H9 (cell line): ENCODE measurements at regions not wholly inside any gene's neighbourhood (a gene's known extent, or its start where the extent isn't known, plus 50 kb on each side); places are given as distances from the start of the nearest gene placed in this dataset.

ENCODE experiments used
- DNase-seq: peaks from one replicate; pipeline ENCODE4 v3.0.0-alpha.2; 2017
- H2AFZ ChIP-seq: one replicate; pipeline ENCODE4 v1.6.1; 2013; ENCODE audit warnings: mild to moderate bottlenecking, low read length, control low read depth, moderate library complexity
- H2AK5ac ChIP-seq: 2 replicates; pipeline ENCODE4 v1.6.1; 2013; ENCODE audit warnings: low read length, control low read depth, mixed read lengths; ENCODE audit not compliant: insufficient read length
- H2BK120ac ChIP-seq: one replicate; pipeline ENCODE4 v1.6.1; 2013; ENCODE audit warnings: low read depth, mild to moderate bottlenecking, low read length, control low read depth, inconsistent platforms; ENCODE audit not compliant: poor library complexity, severe bottlenecking
- H2BK12ac ChIP-seq: 2 replicates; pipeline ENCODE4 v1.6.1; 2013; ENCODE audit warnings: low read length, control low read depth, mixed read lengths, low read depth; ENCODE audit not compliant: insufficient read length
- H2BK15ac ChIP-seq: 2 replicates; pipeline ENCODE4 v1.6.1; 2013; ENCODE audit warnings: low read depth, low read length, control low read depth
- H2BK20ac ChIP-seq: one replicate; pipeline ENCODE4 v1.6.1; 2013; ENCODE audit warnings: low read depth, mild to moderate bottlenecking, low read length, control low read depth, inconsistent platforms; ENCODE audit not compliant: poor library complexity, severe bottlenecking
- H2BK5ac ChIP-seq: 2 replicates; pipeline ENCODE4 v1.6.1; 2013; ENCODE audit warnings: low read length, control low read depth, mixed read lengths; ENCODE audit not compliant: insufficient read length
- H3K14ac ChIP-seq: 2 replicates; pipeline ENCODE4 v1.6.1; 2013; ENCODE audit warnings: low read length, control low read depth; ENCODE audit not compliant: insufficient read depth
- H3K18ac ChIP-seq: 2 replicates; pipeline ENCODE4 v1.6.1; 2013; ENCODE audit warnings: low read depth, mild to moderate bottlenecking, mixed read lengths, low read length, control low read depth; ENCODE audit not compliant: insufficient read length
- H3K23ac ChIP-seq: 2 replicates; pipeline ENCODE4 v1.6.1; 2013; ENCODE audit warnings: low read length, control low read depth, mixed read lengths, low read depth; ENCODE audit not compliant: insufficient read length
- H3K23me2 ChIP-seq: 2 replicates; pipeline ENCODE4 v1.6.1; 2013; ENCODE audit warnings: low read depth, mild to moderate bottlenecking, mixed read lengths, low read length, control low read depth; ENCODE audit not compliant: insufficient read length, poor library complexity, severe bottlenecking
- H3K27ac ChIP-seq: 2 replicates; pipeline ENCODE4 v1.5.1; 2013; ENCODE audit warnings: low read length, control low read depth, mixed read lengths, low read depth; ENCODE audit not compliant: insufficient read length
- H3K27me3 ChIP-seq: 2 replicates; pipeline ENCODE4 v1.6.1; 2013; ENCODE audit warnings: low read length, control low read depth, inconsistent platforms; ENCODE audit not compliant: insufficient read depth
- H3K4ac ChIP-seq: 2 replicates; pipeline ENCODE4 v1.6.1; 2013; ENCODE audit warnings: low read depth, mild to moderate bottlenecking, control low read depth, inconsistent platforms, low read length, moderate library complexity
- H3K4me1 ChIP-seq: 2 replicates; pipeline ENCODE4 v1.6.1; 2013; ENCODE audit warnings: low read length, control low read depth, inconsistent platforms; ENCODE audit not compliant: insufficient read depth
- H3K4me2 ChIP-seq: 2 replicates; pipeline ENCODE4 v1.6.1; 2013; ENCODE audit warnings: low read length, control low read depth, mixed read lengths; ENCODE audit not compliant: insufficient read length, insufficient read depth
- H3K56ac ChIP-seq: 2 replicates; pipeline ENCODE4 v1.6.1; 2013; ENCODE audit warnings: low read depth, mild to moderate bottlenecking, mixed read lengths, low read length, control low read depth; ENCODE audit not compliant: insufficient read length
- H3K79me1 ChIP-seq: 2 replicates; pipeline ENCODE4 v1.6.1; 2013; ENCODE audit warnings: low read depth, mild to moderate bottlenecking, moderate library complexity, low read length, control low read depth, inconsistent platforms; ENCODE audit not compliant: insufficient read depth, poor library complexity, severe bottlenecking
- H3K79me2 ChIP-seq: 2 replicates; pipeline ENCODE4 v1.6.1; 2013; ENCODE audit warnings: low read length, control low read depth, inconsistent platforms; ENCODE audit not compliant: insufficient read depth
- H3K9ac ChIP-seq: 2 replicates; pipeline ENCODE4 v1.6.1; 2013; ENCODE audit warnings: low read length, control low read depth, mixed read lengths; ENCODE audit not compliant: insufficient read length; ENCODE audit errors: extremely low read depth
- H3K9me3 ChIP-seq: one replicate; pipeline ENCODE4 v1.6.1; 2013; ENCODE audit warnings: low read depth, low read length, inconsistent platforms; ENCODE audit not compliant: control insufficient read depth
- H3T11ph ChIP-seq: one replicate; pipeline ENCODE4 v1.6.1; 2013; ENCODE audit warnings: mild to moderate bottlenecking, low read length, control low read depth, inconsistent platforms
- H4K20me1 ChIP-seq: one replicate; pipeline ENCODE4 v1.6.1; 2013; ENCODE audit not compliant: control insufficient read depth, insufficient read length, insufficient read depth
- H4K5ac ChIP-seq: 2 replicates; pipeline ENCODE4 v1.6.1; 2013; ENCODE audit warnings: low read depth, mild to moderate bottlenecking, mixed read lengths, low read length, control low read depth; ENCODE audit not compliant: insufficient read length
- H4K8ac ChIP-seq: replicated peaks from 2 replicates; pipeline ENCODE4 v1.6.1; 2013; ENCODE audit warnings: low read length, control low read depth, mixed read lengths, low read depth; ENCODE audit not compliant: insufficient read length
- H4K91ac ChIP-seq: 2 replicates; pipeline ENCODE4 v1.6.1; 2013; ENCODE audit warnings: low read depth, mild to moderate bottlenecking, moderate library complexity, mixed read lengths, low read length, control low read depth; ENCODE audit not compliant: insufficient read length
- H3K27ac Mint-ChIP-seq, 3 experiments: 2 replicates in 2 of 3; 3 replicates in 1 of 3; pipeline ENCODE4 v1.8.0; 2020 to 2021; ENCODE audit warnings: mixed read lengths in 3 of 3, mild to moderate bottlenecking in 1 of 3, moderate library complexity in 1 of 3
- H3K27me3 Mint-ChIP-seq: 2 replicates; pipeline ENCODE4 v1.8.0; 2021; ENCODE audit warnings: low read depth, mild to moderate bottlenecking, moderate library complexity, mixed read lengths
- H3K36me3 Mint-ChIP-seq, 3 experiments: 2 replicates in 2 of 3; 3 replicates in 1 of 3; pipeline ENCODE4 v1.8.0; 2020 to 2021; ENCODE audit warnings: low read depth in 3 of 3, mixed read lengths in 3 of 3; ENCODE audit not compliant: insufficient read depth in 1 of 3
- H3K4me1 Mint-ChIP-seq, 2 experiments: 2 replicates each; pipeline ENCODE4 v1.8.0; 2020; ENCODE audit warnings: mixed read lengths in 2 of 2
- H3K4me3 Mint-ChIP-seq, 2 experiments: 2 replicates in 1 of 2; 3 replicates in 1 of 2; pipeline ENCODE4 v1.8.0; 2020 to 2021; ENCODE audit warnings: mild to moderate bottlenecking in 2 of 2, mixed read lengths in 2 of 2, moderate library complexity in 1 of 2
- H3K9me3 Mint-ChIP-seq, 2 experiments: 2 replicates in 1 of 2; 3 replicates in 1 of 2; pipeline ENCODE4 v1.8.0; 2020; ENCODE audit warnings: mild to moderate bottlenecking in 2 of 2, mixed read lengths in 2 of 2, moderate library complexity in 1 of 2
- WGBS: extraction: QIAGEN DNeasy Blood & Tissue Kit; methylation state at CpG from one replicate; pipeline ENCODE4 v1.1.7; 2013; ENCODE audit warnings: missing lambda C conversion rate, low lambda C conversion rate, mixed read lengths; ENCODE audit not compliant: insufficient read length; ENCODE audit errors: extremely low coverage; 5-methylcytosine and 5-hydroxymethylcytosine counted together
- TF ChIP-seq, protein P1 (sequence below): fragments of 200-600 bp; sonication (generic); conservative IDR thresholded peaks from 3 replicates; pipeline ENCODE4 v1.8.0; 2021; ENCODE audit warnings: antibody characterized with exemption, mild to moderate bottlenecking

DNA sequence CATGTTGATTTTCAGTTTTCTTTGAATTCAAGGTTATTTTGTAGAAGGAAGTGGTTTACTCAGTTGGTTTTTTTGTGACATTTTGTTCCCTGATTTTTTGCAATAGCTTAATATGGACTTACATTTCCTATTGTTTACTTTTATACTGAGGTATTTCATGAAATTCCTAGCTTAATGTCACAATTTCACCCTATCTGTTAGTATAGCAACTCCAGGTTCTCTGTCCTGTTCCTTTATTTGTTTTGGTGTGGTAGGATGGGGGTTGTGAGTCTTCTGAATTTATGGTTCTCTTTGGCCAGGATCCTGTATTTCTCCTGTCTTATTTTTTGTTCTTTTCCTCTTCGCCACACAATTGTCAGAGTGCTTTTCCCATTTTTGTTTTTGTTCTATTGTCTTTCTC lies 523.4 kb upstream of the ARRDC3 start:
- Histone ChIP-seq H2AFZ (no peak overlapping the region), H2BK15ac (no peak overlapping the region), H3K4me1 (no peaks in the 10 kb centered on the region), H3K27me3 (no peaks in the 10 kb centered on the region), H4K5ac (no peak overlapping the region), H2BK5ac (no peak overlapping the region), H3K18ac (no peak overlapping the region), H3K4me2 (no peak overlapping the region), H3K23ac (no peak overlapping the region), H3K14ac (no peak overlapping the region), H3T11ph (no peak overlapping the region), H2BK120ac (no peak overlapping the region), H3K9me3 (no peaks in the 10 kb centered on the region), H3K79me1 (no peaks in the 10 kb centered on the region), H3K23me2 (no peaks in the 10 kb centered on the region), H4K8ac (no peak overlapping the region), H3K4ac (no peak overlapping the region), H4K91ac (no peak overlapping the region), H3K9ac (no peak overlapping the region), H2AK5ac (no peak overlapping the region), H3K79me2 (no peaks in the 10 kb centered on the region), H2BK20ac (no peak overlapping the region), H3K27ac (no peak overlapping the region), H3K56ac (no peak overlapping the region), H4K20me1 (no peaks in the 10 kb centered on the region), H2BK12ac (no peak overlapping the region)
- no peak for DNase-seq
- Mint-ChIP-seq H3K4me1 (peaks cover 20 to 26% of the 10 kb centered on the region in 2 experiments), H3K36me3 (no peaks in the 10 kb centered on the region), H3K27me3 (no peaks in the 10 kb centered on the region), H3K9me3 (no peaks in the 10 kb centered on the region), H3K27ac (peak overlapping the region in 1 of 3 experiments; percentile 0; a peak in 1 of 7 replicates), H3K4me3 (no peak overlapping the region)
- TF ChIP-seq, protein P1, sequence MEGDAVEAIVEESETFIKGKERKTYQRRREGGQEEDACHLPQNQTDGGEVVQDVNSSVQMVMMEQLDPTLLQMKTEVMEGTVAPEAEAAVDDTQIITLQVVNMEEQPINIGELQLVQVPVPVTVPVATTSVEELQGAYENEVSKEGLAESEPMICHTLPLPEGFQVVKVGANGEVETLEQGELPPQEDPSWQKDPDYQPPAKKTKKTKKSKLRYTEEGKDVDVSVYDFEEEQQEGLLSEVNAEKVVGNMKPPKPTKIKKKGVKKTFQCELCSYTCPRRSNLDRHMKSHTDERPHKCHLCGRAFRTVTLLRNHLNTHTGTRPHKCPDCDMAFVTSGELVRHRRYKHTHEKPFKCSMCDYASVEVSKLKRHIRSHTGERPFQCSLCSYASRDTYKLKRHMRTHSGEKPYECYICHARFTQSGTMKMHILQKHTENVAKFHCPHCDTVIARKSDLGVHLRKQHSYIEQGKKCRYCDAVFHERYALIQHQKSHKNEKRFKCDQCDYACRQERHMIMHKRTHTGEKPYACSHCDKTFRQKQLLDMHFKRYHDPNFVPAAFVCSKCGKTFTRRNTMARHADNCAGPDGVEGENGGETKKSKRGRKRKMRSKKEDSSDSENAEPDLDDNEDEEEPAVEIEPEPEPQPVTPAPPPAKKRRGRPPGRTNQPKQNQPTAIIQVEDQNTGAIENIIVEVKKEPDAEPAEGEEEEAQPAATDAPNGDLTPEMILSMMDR: no peak
- WGBS: no CpG with 5 or more reads among the region's 1 CpG
